Lower lobe of right lung (tissue), 2 donors: ENCODE measurements at regions not wholly inside any gene's neighbourhood (a gene's known extent, or its start where the extent isn't known, plus 50 kb on each side); places are given as distances from the start of the nearest gene placed in this dataset.

Source experiments
- ATAC-seq, 2 donors: fragments of 200-7000 bp; cut with Tn5 transposase; one replicate each; pipeline ENCODE4 v1.9.1; 2020 to 2022; ENCODE audit warnings: mild to moderate bottlenecking in 2 of 2, moderate library complexity in 2 of 2
- DNase-seq: peaks from one replicate; pipeline ENCODE4 v3.0.0-alpha.2; 2020
- H3K27ac ChIP-seq: fragments of 200-600 bp; one replicate; pipeline ENCODE4 v1.8.0; 2022
- H3K27me3 ChIP-seq: fragments of 200-600 bp; one replicate; pipeline ENCODE4 v1.8.0; 2022; ENCODE audit warnings: low read depth
- H3K36me3 ChIP-seq: fragments of 200-600 bp; one replicate; pipeline ENCODE4 v1.8.0; 2022; ENCODE audit warnings: mild to moderate bottlenecking
- H3K4me1 ChIP-seq: fragments of 200-600 bp; one replicate; pipeline ENCODE4 v1.8.0; 2022
- H3K4me3 ChIP-seq: fragments of 200-600 bp; one replicate; pipeline ENCODE4 v1.8.0; 2022; ENCODE audit warnings: mild to moderate bottlenecking
- H3K9me3 ChIP-seq: fragments of 200-600 bp; one replicate; pipeline ENCODE4 v1.8.0; 2022
- CTCF ChIP-seq: fragments of 200-600 bp; IDR thresholded peaks from one replicate; pipeline ENCODE4 v1.8.0; 2022; ENCODE audit warnings: antibody characterized with exemption, mild to moderate bottlenecking
- intact Hi-C: fragments of 100-400 bp; cut with DNase I; formaldehyde crosslinking; loops from one replicate; pipeline ENCODE4 v1.11.0; 2022
- donor health status: DM: no; HTN: yes; CAD: no; lungs with severe emphysema.

GRCh38 chr6:40953486-40953885 is 85.5 kb downstream of the UNC5CL start:
- intact Hi-C loops, result no loop called here
- Histone ChIP-seq H3K4me1 (no peaks in the 10 kb centered on the region), H3K27ac (no peak overlapping the region), H3K4me3 (no peak overlapping the region), H3K27me3 (no peaks in the 10 kb centered on the region), H3K9me3 (no peaks in the 10 kb centered on the region), H3K36me3 (no peaks in the 10 kb centered on the region)
- no peak for TF ChIP-seq CTCF
- ATAC-seq (no peak), DNase-seq (no peak)

GRCh38 chr6:40950986-40951698 is 87.9 kb downstream of the UNC5CL start:
- ATAC-seq (no peak), DNase-seq (no peak)
- TF ChIP-seq CTCF, result no peak
- Histone ChIP-seq H3K4me1 (no peaks in the 10 kb centered on the region), H3K36me3 (no peaks in the 10 kb centered on the region), H3K27ac (no peak overlapping the region), H3K4me3 (no peak overlapping the region), H3K9me3 (no peaks in the 10 kb centered on the region), H3K27me3 (no peaks in the 10 kb centered on the region)
- intact Hi-C loops, result no loop called here

GRCh38 chr6:40948570-40948969 is 90.5 kb downstream of the UNC5CL start:
- no peaks in the 10 kb centered on the region for H3K36me3 ChIP-seq
- H3K27ac ChIP-seq, result no peak overlapping the region
- H3K27me3 ChIP-seq, result no peaks in the 10 kb centered on the region
- intact Hi-C loops, result no loop called here
- ATAC-seq (no peak), DNase-seq (no peak)
- no peak for TF ChIP-seq CTCF
- no peaks in the 10 kb centered on the region for H3K4me1 ChIP-seq
- no peaks in the 10 kb centered on the region for H3K9me3 ChIP-seq
- no peak overlapping the region for H3K4me3 ChIP-seq

- H3K4me1 ChIP-seq, result no peaks in the 10 kb centered on the region
- no peak overlapping the region for H3K27ac ChIP-seq
- no peak for TF ChIP-seq CTCF
- intact Hi-C loops, result no loop called here
- H3K27me3 ChIP-seq, result no peaks in the 10 kb centered on the region
- H3K36me3 ChIP-seq, result no peaks in the 10 kb centered on the region
- H3K9me3 ChIP-seq, result no peaks in the 10 kb centered on the region
- DNase-seq (no peak), ATAC-seq (no peak)
- no peak overlapping the region for H3K4me3 ChIP-seq
Measured at GRCh38 chr6:40947876-40948526, 91.0 kb downstream of the UNC5CL start.

- TF ChIP-seq CTCF, result no peak
- Histone ChIP-seq H3K36me3 (no peaks in the 10 kb centered on the region), H3K4me1 (no peaks in the 10 kb centered on the region), H3K27me3 (no peaks in the 10 kb centered on the region), H3K9me3 (no peaks in the 10 kb centered on the region), H3K4me3 (no peak overlapping the region), H3K27ac (no peak overlapping the region)
- ATAC-seq (no peak), DNase-seq (no peak)
- intact Hi-C loops, result no loop called here
Measured at GRCh38 chr6:40946738-40947301, 92.2 kb downstream of the UNC5CL start.
